Neural crest cell (in vitro differentiated cells): ENCODE measurements at regions not wholly inside any gene's neighbourhood (a gene's known extent, or its start where the extent isn't known, plus 50 kb on each side); places are given as distances from the start of the nearest gene placed in this dataset.
"Not testable (repeated sequence)": the region's sequence is repeated elsewhere in the genome, so short reads cannot be mapped to it uniquely, and the experiment has no call there.

Experiments
- DNase-seq: peaks from one replicate; pipeline ENCODE4 v3.0.0; 2021; ENCODE audit warnings: low read depth, mixed read lengths, low spot score
- H3K27ac Mint-ChIP-seq: one replicate; pipeline ENCODE4 v1.8.0; 2021; ENCODE audit warnings: mild to moderate bottlenecking, mixed read lengths; ENCODE audit not compliant: unreplicated experiment
- H3K27me3 Mint-ChIP-seq: 2 replicates; pipeline ENCODE4 v1.8.0; 2021; ENCODE audit warnings: low read depth, mild to moderate bottlenecking, mixed read lengths
- H3K36me3 Mint-ChIP-seq: 2 replicates; pipeline ENCODE4 v1.8.0; 2021; ENCODE audit warnings: low read depth, mild to moderate bottlenecking, mixed read lengths
- H3K4me1 Mint-ChIP-seq: 2 replicates; pipeline ENCODE4 v1.8.0; 2021; ENCODE audit warnings: mixed read lengths
- H3K4me3 Mint-ChIP-seq: one replicate; pipeline ENCODE4 v1.8.0; 2021; ENCODE audit warnings: mild to moderate bottlenecking, mixed read lengths
- H3K9me3 Mint-ChIP-seq: 2 replicates; pipeline ENCODE4 v1.8.0; 2021; ENCODE audit warnings: mixed read lengths
- CTCF ChIP-seq: fragments of 200-600 bp; sonication (generic); conservative IDR thresholded peaks from 2 replicates; pipeline ENCODE4 v1.5.0; 2021; ENCODE audit warnings: antibody characterized with exemption, mild to moderate bottlenecking

GRCh38 chr5:123283499-123283898 is 139.7 kb downstream of the CEP120 start:
- Mint-ChIP-seq H3K36me3 (no peaks in the 10 kb centered on the region), H3K27ac (no peak overlapping the region), H3K4me3 (no peak overlapping the region), H3K4me1 (peaks cover 10% of the 10 kb centered on the region), H3K27me3 (peaks cover 49% of the 10 kb centered on the region), H3K9me3 (no peaks in the 10 kb centered on the region)
- DNase-seq = no peak
- no peak for TF ChIP-seq CTCF

- TF ChIP-seq CTCF = no peak
- H3K4me1 Mint-ChIP-seq = peaks cover 10% of the 10 kb centered on the region
- H3K4me3 Mint-ChIP-seq = no peak overlapping the region
- peaks cover 49% of the 10 kb centered on the region for H3K27me3 Mint-ChIP-seq
- H3K36me3 Mint-ChIP-seq = no peaks in the 10 kb centered on the region
- H3K9me3 Mint-ChIP-seq = no peaks in the 10 kb centered on the region
- no peak overlapping the region for H3K27ac Mint-ChIP-seq
- no peak for DNase-seq
These were observed 140.2 kb downstream of the CEP120 start for GRCh38 chr5:123283031-123283430.

- H3K27me3 Mint-ChIP-seq = peaks cover 48% of the 10 kb centered on the region
- no peaks in the 10 kb centered on the region for H3K9me3 Mint-ChIP-seq
- H3K27ac Mint-ChIP-seq = no peak overlapping the region
- H3K4me3 Mint-ChIP-seq = no peak overlapping the region
- no peak for DNase-seq
- no peak for TF ChIP-seq CTCF
- H3K36me3 Mint-ChIP-seq = no peaks in the 10 kb centered on the region
- H3K4me1 Mint-ChIP-seq = peaks cover 10% of the 10 kb centered on the region
These were observed 140.8 kb downstream of the CEP120 start for GRCh38 chr5:123282444-123282843.

- H3K4me3 Mint-ChIP-seq, H3K9me3 Mint-ChIP-seq, H3K36me3 Mint-ChIP-seq, DNase-seq, H3K27ac Mint-ChIP-seq, H3K4me1 Mint-ChIP-seq: not testable (repeated sequence)
- H3K27me3 Mint-ChIP-seq = peaks cover 32% of the 10 kb centered on the region
These were observed 142.3 kb downstream of the CEP120 start for GRCh38 chr5:123280854-123281253.

- Mint-ChIP-seq H3K27me3 (peaks cover 18% of the 10 kb centered on the region), H3K4me1 (no peaks in the 10 kb centered on the region), H3K36me3 (no peaks in the 10 kb centered on the region), H3K4me3 (no peak overlapping the region), H3K27ac (no peak overlapping the region), H3K9me3 (no peaks in the 10 kb centered on the region)
- no peak for DNase-seq
- no peak for TF ChIP-seq CTCF
These were observed 144.1 kb downstream of the CEP120 start for GRCh38 chr5:123279136-123279535.

GRCh38 chr5:123278284-123278683 is 144.9 kb downstream of the CEP120 start:
- Mint-ChIP-seq H3K9me3 (no peaks in the 10 kb centered on the region), H3K4me1 (no peaks in the 10 kb centered on the region), H3K4me3 (no peak overlapping the region), H3K27ac (no peak overlapping the region), H3K36me3 (no peaks in the 10 kb centered on the region), H3K27me3 (peaks cover 10% of the 10 kb centered on the region)
- no peak for TF ChIP-seq CTCF
- DNase-seq = no peak
